H1 (cell line): ENCODE measurements at regions not wholly inside any gene's neighbourhood (a gene's known extent, or its start where the extent isn't known, plus 50 kb on each side); places are given as distances from the start of the nearest gene placed in this dataset.

ENCODE experiments used
- CTCF ChIA-PET: fragments of 300-600 bp; sonication (Branson Sonifier 250); formaldehyde crosslinking; loops from one replicate; lab custom pipeline; 2021; ENCODE audit not compliant: partially characterized antibody; lab: Charles Lee
- POLR2A ChIA-PET: fragments of 300-600 bp; sonication (Branson Sonifier 250); formaldehyde crosslinking; loops from one replicate; lab custom pipeline; 2021; ENCODE audit warnings: inconsistent platforms; ENCODE audit not compliant: partially characterized antibody; lab: Charles Lee
- DNase-seq, 2 experiments: peaks; one replicate each; pipeline versions ENCODE4 v3.0.0 to v3.0.0-alpha.2; 2010 to 2022; ENCODE audit warnings: low spot score in 2 of 2, low read depth in 1 of 2, mixed read lengths in 1 of 2
- FAIRE-seq: peaks from 2 replicates; lab custom pipeline; 2011; peaks lifted over from hg19 to GRCh38; lab: Jason Lieb, UNC
- H2AFZ ChIP-seq: 2 replicates; pipeline ENCODE4 v1.8.1; 2012; ENCODE audit warnings: low read length, inconsistent platforms
- H2AK5ac ChIP-seq: 2 replicates; pipeline ENCODE4 v1.6.1; 2013; ENCODE audit warnings: low read depth, low read length
- H2BK120ac ChIP-seq: replicated peaks from 2 replicates; pipeline ENCODE3; 2013; ENCODE audit warnings: low read depth, low read length, inconsistent platforms
- H2BK12ac ChIP-seq: 2 replicates; pipeline ENCODE4 v1.6.1; 2013; ENCODE audit warnings: low read depth, low read length
- H2BK15ac ChIP-seq: 2 replicates; pipeline ENCODE4 v1.6.1; 2013; ENCODE audit warnings: low read length
- H2BK20ac ChIP-seq: 2 replicates; pipeline ENCODE4 v1.6.1; 2013; ENCODE audit warnings: low read length
- H2BK5ac ChIP-seq: 2 replicates; pipeline ENCODE4 v1.6.1; 2013; ENCODE audit warnings: low read depth, low read length
- H3K14ac ChIP-seq: 2 replicates; pipeline ENCODE4 v1.6.1; 2013; ENCODE audit warnings: inconsistent platforms; ENCODE audit not compliant: insufficient read length
- H3K18ac ChIP-seq: 2 replicates; pipeline ENCODE4 v1.6.1; 2013; ENCODE audit warnings: low read length; ENCODE audit errors: extremely low read depth
- H3K23ac ChIP-seq: 2 replicates; pipeline ENCODE4 v1.6.1; 2013; ENCODE audit warnings: inconsistent platforms; ENCODE audit not compliant: insufficient read length
- H3K23me2 ChIP-seq: 2 replicates; pipeline ENCODE4 v1.6.1; 2013; ENCODE audit warnings: low read depth, low read length
- H3K27ac ChIP-seq: 2 replicates; pipeline ENCODE4 v1.6.1; 2011; ENCODE audit warnings: low read depth, low read length, inconsistent platforms
- H3K27me3 ChIP-seq, 4 experiments: replicated peaks in 1 of 4; 1 replicate in 1 of 4; 2 replicates in 3 of 4; pipeline versions ENCODE4 v1.6.1 to v1.8.1; 2011 to 2013; ENCODE audit warnings: low read length in 3 of 4, mild to moderate bottlenecking in 3 of 4, inconsistent platforms in 2 of 4, mixed read lengths in 2 of 4, moderate library complexity in 1 of 4; ENCODE audit not compliant: control insufficient read depth in 3 of 4, insufficient read depth in 3 of 4; ENCODE audit errors: extremely low read depth in 1 of 4
- H3K36me3 ChIP-seq, 4 experiments: 2 replicates each; pipeline versions ENCODE4 v1.6.1 to v1.8.1; 2011 to 2013; ENCODE audit warnings: mild to moderate bottlenecking in 4 of 4, low read length in 3 of 4, moderate library complexity in 2 of 4, control low read depth in 1 of 4, inconsistent platforms in 1 of 4; ENCODE audit not compliant: insufficient read depth in 4 of 4, control insufficient read depth in 2 of 4
- H3K4ac ChIP-seq: replicated peaks from 2 replicates; pipeline ENCODE3; 2013; ENCODE audit warnings: low read length, low read depth, mixed read lengths, inconsistent platforms; ENCODE audit not compliant: insufficient read length
- H3K4me1 ChIP-seq, 4 experiments: replicated peaks in 1 of 4; 1 replicate in 1 of 4; 2 replicates in 3 of 4; pipeline versions ENCODE4 v1.6.1 to v1.8.1; 2011 to 2013; ENCODE audit warnings: low read length in 3 of 4, inconsistent platforms in 2 of 4, mixed read lengths in 1 of 4; ENCODE audit not compliant: insufficient read depth in 4 of 4, control insufficient read depth in 3 of 4
- H3K4me2 ChIP-seq, 2 experiments: 2 replicates each; pipeline versions ENCODE4 v1.6.1 to v1.8.1; 2011 to 2013; ENCODE audit warnings: low read depth in 2 of 2, low read length in 2 of 2, control low read depth in 1 of 2, inconsistent platforms in 1 of 2, mild to moderate bottlenecking in 1 of 2; ENCODE audit not compliant: insufficient read depth in 1 of 2
- H3K4me3 ChIP-seq, 4 experiments: fragments of 200-600, 300-600 bp in 1 of 4; sonication (generic), shearing (Covaris generic), sonication (Bioruptor Twin) in 1 of 4; 2 replicates each; pipeline versions ENCODE4 v1.5.1 to v1.8.1; 2011 to 2016; ENCODE audit warnings: low read length in 4 of 4, low read depth in 3 of 4, control low read depth in 2 of 4, inconsistent platforms in 2 of 4, mild to moderate bottlenecking in 2 of 4, mixed read lengths in 1 of 4, moderate library complexity in 1 of 4; ENCODE audit not compliant: insufficient read depth in 2 of 4; ENCODE audit errors: extremely low read depth in 1 of 4
- H3K56ac ChIP-seq: replicated peaks from 2 replicates; pipeline ENCODE3; 2013; ENCODE audit warnings: low read depth, mild to moderate bottlenecking, mixed read lengths, low read length, inconsistent platforms; ENCODE audit not compliant: insufficient read length
- H3K79me1 ChIP-seq: 2 replicates; pipeline ENCODE4 v1.6.1; 2013; ENCODE audit warnings: low read depth, low read length, control low read depth
- H3K79me2 ChIP-seq, 2 experiments: 2 replicates each; pipeline versions ENCODE4 v1.6.1 to v1.8.1; 2012 to 2013; ENCODE audit warnings: low read length in 2 of 2, mild to moderate bottlenecking in 2 of 2, inconsistent platforms in 1 of 2; ENCODE audit not compliant: insufficient read depth in 2 of 2, control insufficient read depth in 1 of 2
- H3K9ac ChIP-seq, 4 experiments: replicated peaks in 1 of 4; 1 replicate in 1 of 4; 2 replicates in 3 of 4; pipeline versions ENCODE4 v1.6.1 to v1.8.1; 2011 to 2013; ENCODE audit warnings: low read depth in 3 of 4, low read length in 3 of 4, control low read depth in 2 of 4, mild to moderate bottlenecking in 2 of 4, moderate library complexity in 2 of 4, inconsistent platforms in 1 of 4; ENCODE audit errors: extremely low read depth in 1 of 4
- H3K9me3 ChIP-seq, 2 experiments: 2 replicates each; pipeline versions ENCODE4 v1.6.1 to v1.8.1; 2012 to 2013; ENCODE audit warnings: mild to moderate bottlenecking in 2 of 2, moderate library complexity in 2 of 2, control low read depth in 1 of 2, inconsistent platforms in 1 of 2, low read depth in 1 of 2, low read length in 1 of 2, mixed read lengths in 1 of 2; ENCODE audit not compliant: insufficient read depth in 2 of 2
- H4K20me1 ChIP-seq, 2 experiments: replicated peaks in 1 of 2; 2 replicates each; pipeline versions ENCODE3 to v1.8.1; 2011 to 2013; ENCODE audit warnings: inconsistent platforms in 2 of 2, low read length in 2 of 2, mild to moderate bottlenecking in 1 of 2; ENCODE audit not compliant: insufficient read depth in 2 of 2, control insufficient read depth in 1 of 2
- H4K5ac ChIP-seq: 2 replicates; pipeline ENCODE4 v1.6.1; 2013; ENCODE audit warnings: low read length, low read depth, mixed read lengths, inconsistent platforms; ENCODE audit not compliant: insufficient read length
- H4K8ac ChIP-seq: 2 replicates; pipeline ENCODE4 v1.8.0; 2013; ENCODE audit warnings: mild to moderate bottlenecking, moderate library complexity, low read length, inconsistent platforms; ENCODE audit not compliant: insufficient read depth; ENCODE audit errors: extremely low read depth
- H4K91ac ChIP-seq: replicated peaks from 2 replicates; pipeline ENCODE3; 2013; ENCODE audit warnings: low read length, mixed read lengths, inconsistent platforms; ENCODE audit not compliant: insufficient read length
- CTBP2 ChIP-seq: IDR thresholded peaks from 2 replicates; pipeline ENCODE4 v1.7.0; 2011; ENCODE audit warnings: borderline replicate concordance, mild to moderate bottlenecking, moderate library complexity, mixed read lengths, low read length; ENCODE audit not compliant: insufficient read depth, insufficient read length
- EP300 ChIP-seq, 2 experiments: IDR thresholded peaks; 1 replicate in 1 of 2; 2 replicates in 1 of 2; pipeline ENCODE4 v1.6.1; 2011 to 2012; ENCODE audit warnings: low read depth in 2 of 2, low read length in 2 of 2, mild to moderate bottlenecking in 2 of 2, borderline replicate concordance in 1 of 2, inconsistent platforms in 1 of 2, moderate library complexity in 1 of 2
- MAFK ChIP-seq: IDR thresholded peaks from 2 replicates; pipeline ENCODE4 v1.6.1; 2012; ENCODE audit warnings: low read depth, mild to moderate bottlenecking, improper control_type of control experiment, low read length
- WGBS, 2 experiments: shearing (Covaris generic) in 1 of 2; methylation state at CpG; one replicate each; pipeline versions ENCODE4 v1.1.6 to v1.1.7; 2013 to 2015; ENCODE audit warnings: low lambda C conversion rate in 2 of 2, mixed read lengths in 2 of 2, inconsistent platforms in 1 of 2, low coverage in 1 of 2, missing lambda C conversion rate in 1 of 2; ENCODE audit not compliant: insufficient replicate concordance in 2 of 2, insufficient coverage in 1 of 2, insufficient read length in 1 of 2; ENCODE audit errors: extremely low coverage in 1 of 2, missing lambda C conversion rate in 1 of 2; 5-methylcytosine and 5-hydroxymethylcytosine counted together

GRCh38 chr14:71238835-71239234 is 331.6 kb downstream of the PCNX1 start:
- FAIRE-seq (no peak), DNase-seq (no peak)
- Histone ChIP-seq H3K36me3 (no peaks in the 10 kb centered on the region), H3K4me1 (no peaks in the 10 kb centered on the region), H3K56ac (no peak overlapping the region), H3K27ac (no peak overlapping the region)
- POLR2A ChIA-PET: no interaction called here
- TF ChIP-seq EP300 (IDR thresholded peaks at IDR 0.05; ENCODE audit: borderline replicate concordance in 1 of 2, low read depth in 2 of 2, low read length in 2 of 2) (no peak), MAFK (no peak), CTBP2 (no peak)
- TF ChIP-seq, all 59 proteins: peak for 0
- H2BK5ac ChIP-seq: no peak overlapping the region
- H3K14ac ChIP-seq: no peak overlapping the region
- no peaks in the 10 kb centered on the region for H3K79me2 ChIP-seq
- H3K79me1 ChIP-seq: no peaks in the 10 kb centered on the region
- no peak overlapping the region for H2BK12ac ChIP-seq
- no peak overlapping the region for H3K23ac ChIP-seq
- 86% methylated on average over 5 of the region's 5 CpGs; no CpG with 5 or more reads in 1 of the 2 experiments for WGBS, 2 experiments
- no peak overlapping the region for H3K9ac ChIP-seq
- no peak overlapping the region for H2BK120ac ChIP-seq
- H4K5ac ChIP-seq: no peak overlapping the region
- H3K23me2 ChIP-seq: no peaks in the 10 kb centered on the region
- no peak overlapping the region for H2AK5ac ChIP-seq
- H2AFZ ChIP-seq: no peak overlapping the region
- no peak overlapping the region for H4K91ac ChIP-seq
- H3K27me3 ChIP-seq: no peaks in the 10 kb centered on the region
- H2BK20ac ChIP-seq: no peak overlapping the region
- H3K9me3 ChIP-seq: no peaks in the 10 kb centered on the region
- H2BK15ac ChIP-seq: no peak overlapping the region
- H3K4me2 ChIP-seq: no peak overlapping the region
- no peak overlapping the region for H3K4ac ChIP-seq
- CTCF ChIA-PET: interaction anchor here (0.6 kb wide), 1 partner anchor 17 kb away, joined by 3 read pairs; no protein-coding TSS in a partner anchor
- H3K4me3 ChIP-seq: no peak overlapping the region
- H4K20me1 ChIP-seq: no peaks in the 10 kb centered on the region
- H4K8ac ChIP-seq: no peak overlapping the region
- no peak overlapping the region for H3K18ac ChIP-seq
